ENCODE measurements at regions not wholly inside any gene's neighbourhood (a gene's known extent, or its start where the extent isn't known, plus 50 kb on each side); places are given as distances from the start of the nearest gene placed in this dataset.

GRCh38 chr17:79154951-79155585, 80.4 kb downstream of the ENGASE start:
- Histone ChIP-seq H3K27ac (ENCODE audit: low read length) (no peak overlapping the region), H3K9me3 (replicated peaks; ENCODE audit: control insufficient read depth, low read depth, low read length) (no peaks in the 10 kb centered on the region), H3K27me3 (ENCODE audit: control insufficient read depth, insufficient read depth, low read length) (peaks cover 34% of the 10 kb centered on the region), H3K4me3 (ENCODE audit: low read length) (no peak overlapping the region), H3K36me3 (ENCODE audit: control insufficient read depth, insufficient read depth, low read length) (no peaks in the 10 kb centered on the region), H3K4me1 (ENCODE audit: control insufficient read depth, insufficient read depth, low read length) (no peaks in the 10 kb centered on the region)
- no peak for DNase-seq
- 62% methylated on average over 21 of the region's 31 CpGs for WGBS (ENCODE audit: insufficient coverage)

GRCh38 chr17:79154446-79154845, 79.8 kb downstream of the ENGASE start:
- Histone ChIP-seq H3K4me3 (ENCODE audit: low read length) (no peak overlapping the region), H3K27me3 (ENCODE audit: control insufficient read depth, insufficient read depth, low read length) (peaks cover 28% of the 10 kb centered on the region), H3K9me3 (replicated peaks; ENCODE audit: control insufficient read depth, low read depth, low read length) (no peaks in the 10 kb centered on the region), H3K36me3 (ENCODE audit: control insufficient read depth, insufficient read depth, low read length) (no peaks in the 10 kb centered on the region), H3K4me1 (ENCODE audit: control insufficient read depth, insufficient read depth, low read length) (no peaks in the 10 kb centered on the region), H3K27ac (ENCODE audit: low read length) (no peak overlapping the region)
- 48% methylated on average over 10 of the region's 14 CpGs for WGBS (ENCODE audit: insufficient coverage)
- no peak for DNase-seq

- Histone ChIP-seq H3K36me3 (ENCODE audit: control insufficient read depth, insufficient read depth, low read length) (no peaks in the 10 kb centered on the region), H3K9me3 (replicated peaks; ENCODE audit: control insufficient read depth, low read depth, low read length) (no peaks in the 10 kb centered on the region), H3K27ac (ENCODE audit: low read length) (no peak overlapping the region), H3K4me1 (ENCODE audit: control insufficient read depth, insufficient read depth, low read length) (no peaks in the 10 kb centered on the region), H3K4me3 (ENCODE audit: low read length) (no peak overlapping the region), H3K27me3 (ENCODE audit: control insufficient read depth, insufficient read depth, low read length) (peaks cover 19% of the 10 kb centered on the region)
- 43% methylated on average over 10 of the region's 14 CpGs for WGBS (ENCODE audit: insufficient coverage)
- DNase-seq: no peak
Observed at GRCh38 chr17:79153367-79154130, 78.9 kb downstream of the ENGASE start.

- no peaks in the 10 kb centered on the region for H3K4me1 ChIP-seq (ENCODE audit: control insufficient read depth, insufficient read depth, low read length)
- no peaks in the 10 kb centered on the region for H3K36me3 ChIP-seq (ENCODE audit: control insufficient read depth, insufficient read depth, low read length)
- DNase-seq: no peak
- 17% methylated on average over 5 of the region's 16 CpGs for WGBS (ENCODE audit: insufficient coverage)
- peaks cover 18% of the 10 kb centered on the region for H3K27me3 ChIP-seq (ENCODE audit: control insufficient read depth, insufficient read depth, low read length)
- H3K9me3 ChIP-seq (replicated peaks; ENCODE audit: control insufficient read depth, low read depth, low read length): no peaks in the 10 kb centered on the region
- no peak overlapping the region for H3K27ac ChIP-seq (ENCODE audit: low read length)
- H3K4me3 ChIP-seq (ENCODE audit: low read length): no peak overlapping the region
Observed at GRCh38 chr17:79152636-79153035, 78.0 kb downstream of the ENGASE start.

- H3K27ac ChIP-seq (ENCODE audit: low read length): no peak overlapping the region
- H3K4me1 ChIP-seq (ENCODE audit: control insufficient read depth, insufficient read depth, low read length): no peaks in the 10 kb centered on the region
- WGBS (ENCODE audit: insufficient coverage): 26% methylated on average over 12 of the region's 13 CpGs
- no peaks in the 10 kb centered on the region for H3K9me3 ChIP-seq (replicated peaks; ENCODE audit: control insufficient read depth, low read depth, low read length)
- no peak for DNase-seq
- H3K36me3 ChIP-seq (ENCODE audit: control insufficient read depth, insufficient read depth, low read length): no peaks in the 10 kb centered on the region
- peaks cover 18% of the 10 kb centered on the region for H3K27me3 ChIP-seq (ENCODE audit: control insufficient read depth, insufficient read depth, low read length)
- no peak overlapping the region for H3K4me3 ChIP-seq (ENCODE audit: low read length)
Observed at GRCh38 chr17:79152110-79152509, 77.5 kb downstream of the ENGASE start.

- Histone ChIP-seq H3K9me3 (replicated peaks; ENCODE audit: control insufficient read depth, low read depth, low read length) (no peaks in the 10 kb centered on the region), H3K27ac (ENCODE audit: low read length) (no peak overlapping the region), H3K4me1 (ENCODE audit: control insufficient read depth, insufficient read depth, low read length) (no peaks in the 10 kb centered on the region), H3K4me3 (ENCODE audit: low read length) (no peak overlapping the region), H3K36me3 (ENCODE audit: control insufficient read depth, insufficient read depth, low read length) (no peaks in the 10 kb centered on the region), H3K27me3 (ENCODE audit: control insufficient read depth, insufficient read depth, low read length) (peaks cover 18% of the 10 kb centered on the region)
- no peak for DNase-seq
- WGBS (ENCODE audit: insufficient coverage): 62% methylated on average over 15 of the region's 19 CpGs
Observed at GRCh38 chr17:79150799-79151198, 76.2 kb downstream of the ENGASE start.

- Histone ChIP-seq H3K36me3 (ENCODE audit: control insufficient read depth, insufficient read depth, low read length) (no peaks in the 10 kb centered on the region), H3K27ac (ENCODE audit: low read length) (no peak overlapping the region), H3K9me3 (replicated peaks; ENCODE audit: control insufficient read depth, low read depth, low read length) (no peaks in the 10 kb centered on the region), H3K4me1 (ENCODE audit: control insufficient read depth, insufficient read depth, low read length) (no peaks in the 10 kb centered on the region), H3K4me3 (ENCODE audit: low read length) (no peak overlapping the region), H3K27me3 (ENCODE audit: control insufficient read depth, insufficient read depth, low read length) (peaks cover 20% of the 10 kb centered on the region)
- WGBS (ENCODE audit: insufficient coverage): 75% methylated on average over 13 of the region's 14 CpGs
- DNase-seq: no peak
Observed at GRCh38 chr17:79150035-79150733, 75.6 kb downstream of the ENGASE start.

- WGBS (ENCODE audit: insufficient coverage): 80% methylated on average over 6 of the region's 10 CpGs
- Histone ChIP-seq H3K27me3 (ENCODE audit: control insufficient read depth, insufficient read depth, low read length) (peaks cover 14% of the 10 kb centered on the region), H3K4me3 (ENCODE audit: low read length) (no peak overlapping the region)
Observed at GRCh38 chr17:79148584-79148983, 74.0 kb downstream of the ENGASE start.

GRCh38 chr17:79147746-79148506, 73.3 kb downstream of the ENGASE start:
- no peaks in the 10 kb centered on the region for H3K4me1 ChIP-seq (ENCODE audit: control insufficient read depth, insufficient read depth, low read length)
- no peak for DNase-seq
- no peaks in the 10 kb centered on the region for H3K36me3 ChIP-seq (ENCODE audit: control insufficient read depth, insufficient read depth, low read length)
- no peak overlapping the region for H3K27ac ChIP-seq (ENCODE audit: low read length)
- WGBS (ENCODE audit: insufficient coverage): 69% methylated on average over 13 of the region's 19 CpGs
- no peak overlapping the region for H3K4me3 ChIP-seq (ENCODE audit: low read length)
- peaks cover 10% of the 10 kb centered on the region for H3K27me3 ChIP-seq (ENCODE audit: control insufficient read depth, insufficient read depth, low read length)
- no peaks in the 10 kb centered on the region for H3K9me3 ChIP-seq (replicated peaks; ENCODE audit: control insufficient read depth, low read depth, low read length)

More at GRCh38 chr17:79148584-79148983, 74.0 kb downstream of the ENGASE start:
- Histone ChIP-seq H3K9me3 (replicated peaks; ENCODE audit: control insufficient read depth, low read depth, low read length) (no peaks in the 10 kb centered on the region), H3K36me3 (ENCODE audit: control insufficient read depth, insufficient read depth, low read length) (no peaks in the 10 kb centered on the region), H3K27ac (ENCODE audit: low read length) (no peak overlapping the region), H3K4me1 (ENCODE audit: control insufficient read depth, insufficient read depth, low read length) (no peaks in the 10 kb centered on the region)
- DNase-seq: no peak

- DNase-seq: no peak
- 58% methylated on average over 5 of the region's 5 CpGs for WGBS (ENCODE audit: insufficient coverage)
- Histone ChIP-seq H3K4me3 (ENCODE audit: low read length) (no peak overlapping the region), H3K27me3 (ENCODE audit: control insufficient read depth, insufficient read depth, low read length) (peaks cover 17% of the 10 kb centered on the region), H3K27ac (ENCODE audit: low read length) (no peak overlapping the region), H3K9me3 (replicated peaks; ENCODE audit: control insufficient read depth, low read depth, low read length) (no peaks in the 10 kb centered on the region), H3K4me1 (ENCODE audit: control insufficient read depth, insufficient read depth, low read length) (no peaks in the 10 kb centered on the region), H3K36me3 (ENCODE audit: control insufficient read depth, insufficient read depth, low read length) (no peaks in the 10 kb centered on the region)
Observed at GRCh38 chr17:79146562-79146961, 71.9 kb downstream of the ENGASE start.

Data from muscle of leg (tissue), 3 donors.